HG03457 (cell line): ENCODE measurements at regions not wholly inside any gene's neighbourhood (a gene's known extent, or its start where the extent isn't known, plus 50 kb on each side); places are given as distances from the start of the nearest gene placed in this dataset.
"Not testable (repeated sequence)": the region's sequence is repeated elsewhere in the genome, so short reads cannot be mapped to it uniquely, and the experiment has no call there.

Source experiments
- ATAC-seq: cut with Tn5 transposase; IDR thresholded peaks from one replicate; pipeline ENCODE4 v1.9.1; 2021; ENCODE audit warnings: moderate number of reproducible peaks; ENCODE audit not compliant: unreplicated experiment

DNA sequence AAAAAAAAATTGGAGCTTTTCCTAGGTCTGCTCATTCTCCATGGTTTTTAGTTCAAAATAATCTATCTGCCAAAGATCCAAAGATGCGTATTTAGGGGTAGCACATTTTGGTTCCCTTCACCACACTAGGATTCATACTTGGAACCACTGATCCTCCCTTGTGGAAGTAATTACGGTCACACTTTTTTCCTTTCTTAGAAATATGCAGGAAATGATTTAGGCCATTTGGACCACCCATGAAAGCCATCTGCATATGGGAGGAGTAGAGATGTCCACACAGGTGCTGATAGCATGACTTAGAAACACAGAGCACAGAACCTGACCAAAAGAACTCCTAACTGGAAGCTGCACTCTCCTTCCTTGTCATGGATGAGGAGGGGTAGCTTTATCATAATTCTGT lies 105.9 kb upstream of the RAI14 start:
- no peak for ATAC-seq

DNA sequence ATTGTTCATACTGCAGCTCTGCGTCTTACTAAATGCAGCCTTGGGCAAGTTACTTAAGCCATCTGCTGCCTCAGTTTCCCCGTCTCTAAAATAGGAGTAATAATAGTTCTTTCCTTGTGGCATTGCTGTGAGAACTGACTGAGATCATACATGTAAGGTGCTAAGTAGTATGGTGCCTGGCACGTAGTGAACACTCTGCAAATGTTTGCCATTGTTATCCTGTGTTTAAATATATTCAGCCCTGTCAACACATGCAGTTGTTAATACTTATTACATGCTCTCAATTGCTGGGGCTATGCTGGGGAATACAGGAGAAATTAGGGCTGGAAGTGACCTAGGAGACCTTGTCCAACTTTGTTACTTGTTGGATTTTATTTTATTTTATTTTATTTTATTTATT lies 105.2 kb upstream of the RAI14 start:
- ATAC-seq, result no peak

DNA sequence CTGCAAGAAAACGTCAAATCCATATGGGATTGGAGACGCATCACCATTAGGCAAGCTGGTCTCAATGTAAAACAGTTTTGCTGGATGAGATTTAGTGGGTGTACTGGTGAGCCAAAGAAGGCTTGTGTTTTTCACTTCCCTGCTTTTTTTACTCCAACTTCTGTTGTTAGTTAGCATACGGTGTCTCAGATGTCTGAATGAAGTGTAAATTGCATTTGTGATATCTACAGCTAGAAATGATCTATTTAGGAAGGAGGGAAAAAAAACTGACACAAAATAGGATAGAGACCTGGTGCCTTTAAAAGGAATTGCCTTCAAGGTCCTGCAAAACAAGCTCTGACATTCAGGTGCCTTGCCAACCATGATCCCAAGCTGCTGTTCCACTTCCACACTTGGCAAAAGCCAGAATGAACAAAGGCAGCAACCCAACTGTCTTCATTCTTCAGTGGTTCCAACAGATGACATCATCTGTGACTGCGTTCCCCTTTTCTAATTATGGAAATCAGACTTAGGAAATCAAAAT lies 104.2 kb upstream of the RAI14 start:
- no peak for ATAC-seq

GRCh38 chr5:34552686-34553085 lies 103.4 kb upstream of the RAI14 start:
- no peak for ATAC-seq

DNA sequence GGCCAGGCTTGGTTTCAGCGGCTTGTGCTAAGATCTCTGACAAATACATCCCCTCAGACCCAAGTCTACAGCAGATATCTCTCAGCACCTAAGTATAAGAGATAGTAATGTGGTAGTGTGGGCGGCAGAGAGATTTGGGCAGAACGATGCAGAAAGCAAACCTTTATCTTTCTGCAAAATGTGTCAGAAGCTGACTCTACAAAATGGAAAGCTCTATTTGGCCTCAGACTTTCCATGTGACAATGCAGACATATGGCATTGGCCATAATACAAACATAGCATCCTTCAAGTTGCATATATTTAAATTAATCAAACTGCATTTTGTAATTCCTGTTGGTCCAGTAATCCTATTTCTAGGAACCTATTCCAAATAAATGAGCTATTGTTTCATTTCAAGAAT lies 102.5 kb upstream of the RAI14 start:
- ATAC-seq, result no peak

DNA sequence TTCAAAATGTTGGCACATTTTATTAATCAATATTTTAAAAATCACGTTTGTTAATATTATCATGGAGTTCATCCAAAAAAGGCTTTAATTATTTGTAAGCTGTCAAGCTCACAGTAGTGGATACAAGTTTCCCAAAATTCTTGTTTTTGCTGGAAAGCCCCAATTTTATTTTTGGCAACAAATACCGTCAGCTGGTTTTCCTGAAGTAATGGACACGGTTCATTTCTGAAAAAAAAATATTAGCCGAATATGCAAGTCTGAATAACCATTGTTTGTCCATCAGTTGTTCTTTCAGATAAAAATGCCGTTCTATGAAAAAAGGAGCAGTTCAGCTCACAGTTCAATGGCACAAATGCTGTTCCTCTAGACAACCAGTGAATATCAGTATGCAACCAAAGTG lies 101.5 kb upstream of the RAI14 start:
- ATAC-seq, result no peak

DNA sequence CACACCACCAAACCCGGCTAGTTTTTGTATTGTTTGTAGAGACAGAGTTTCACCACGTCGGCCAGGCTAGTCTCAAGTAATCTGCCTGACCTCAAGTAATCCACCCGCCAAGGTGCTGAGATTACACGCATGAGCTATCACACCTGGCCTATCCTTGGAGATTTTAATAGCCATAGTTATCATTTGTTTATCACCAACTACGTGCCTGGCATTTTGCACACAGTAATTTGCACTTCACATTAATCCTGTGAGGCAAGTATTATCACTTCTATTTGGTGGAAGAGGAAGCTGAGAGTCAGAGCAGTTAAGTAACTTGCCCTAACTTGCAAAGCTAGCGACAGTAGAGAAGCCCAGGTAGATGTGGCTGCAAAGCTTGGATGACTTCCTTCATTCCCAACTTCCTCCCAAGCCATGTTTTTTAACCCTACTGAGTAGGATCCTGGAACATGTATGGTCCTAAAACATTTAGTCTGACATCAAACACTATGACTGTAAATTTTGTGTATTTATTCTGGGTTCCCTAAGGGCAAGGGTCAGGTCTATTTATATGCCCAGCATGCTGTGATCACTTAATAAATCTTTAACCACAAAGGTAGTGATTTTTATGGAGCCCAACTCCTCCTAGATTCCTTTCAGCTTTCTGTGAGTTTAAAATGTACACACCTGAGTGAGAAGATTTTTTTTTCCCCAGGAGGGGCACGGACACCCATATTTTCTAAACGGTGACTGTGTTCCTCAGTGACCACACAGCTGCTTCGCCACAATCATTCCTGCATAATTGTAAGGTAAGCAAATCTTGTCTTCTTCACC lies 100.2 kb upstream of the RAI14 start:
- no peak for ATAC-seq

DNA sequence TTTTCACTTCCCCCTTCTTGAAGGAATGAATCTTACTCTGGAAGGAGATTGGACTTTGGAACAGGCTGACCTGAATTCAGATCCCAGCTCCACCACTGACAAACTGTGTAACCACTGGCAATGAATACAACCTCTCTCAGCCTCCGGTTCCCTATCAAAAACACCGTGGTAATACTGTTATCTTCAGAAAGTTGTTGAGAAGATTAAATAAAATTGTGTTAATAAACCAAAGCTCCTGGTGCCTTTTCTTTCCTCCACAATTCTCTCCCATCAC lies 99.7 kb upstream of the RAI14 start:
- ATAC-seq, result no peak

- ATAC-seq, result not testable (repeated sequence)
Observed at GRCh38 chr5:34561581-34561980, 94.5 kb upstream of the RAI14 start.

- no peak for ATAC-seq
Observed at GRCh38 chr5:34562791-34563190, 93.3 kb upstream of the RAI14 start.

DNA sequence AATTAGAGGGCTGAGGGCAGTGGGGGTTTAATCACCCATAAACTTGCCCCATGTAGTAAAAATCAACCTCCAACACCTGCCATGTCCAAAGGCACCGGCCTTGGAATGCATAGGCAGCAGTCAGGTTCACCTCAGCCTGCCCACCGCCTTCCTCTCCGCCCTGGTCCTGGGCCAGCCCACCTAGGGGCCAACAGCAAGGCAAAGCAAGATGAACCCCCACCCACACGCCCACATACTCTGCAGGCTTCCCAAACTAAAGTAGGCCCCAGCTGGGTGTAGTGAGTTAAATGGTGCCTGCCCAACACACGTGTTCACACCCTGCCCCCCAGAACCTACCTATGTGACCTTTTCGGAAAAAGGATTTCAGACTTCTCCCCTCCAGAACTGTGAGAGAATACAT lies 92.9 kb upstream of the RAI14 start:
- ATAC-seq, result no peak

DNA sequence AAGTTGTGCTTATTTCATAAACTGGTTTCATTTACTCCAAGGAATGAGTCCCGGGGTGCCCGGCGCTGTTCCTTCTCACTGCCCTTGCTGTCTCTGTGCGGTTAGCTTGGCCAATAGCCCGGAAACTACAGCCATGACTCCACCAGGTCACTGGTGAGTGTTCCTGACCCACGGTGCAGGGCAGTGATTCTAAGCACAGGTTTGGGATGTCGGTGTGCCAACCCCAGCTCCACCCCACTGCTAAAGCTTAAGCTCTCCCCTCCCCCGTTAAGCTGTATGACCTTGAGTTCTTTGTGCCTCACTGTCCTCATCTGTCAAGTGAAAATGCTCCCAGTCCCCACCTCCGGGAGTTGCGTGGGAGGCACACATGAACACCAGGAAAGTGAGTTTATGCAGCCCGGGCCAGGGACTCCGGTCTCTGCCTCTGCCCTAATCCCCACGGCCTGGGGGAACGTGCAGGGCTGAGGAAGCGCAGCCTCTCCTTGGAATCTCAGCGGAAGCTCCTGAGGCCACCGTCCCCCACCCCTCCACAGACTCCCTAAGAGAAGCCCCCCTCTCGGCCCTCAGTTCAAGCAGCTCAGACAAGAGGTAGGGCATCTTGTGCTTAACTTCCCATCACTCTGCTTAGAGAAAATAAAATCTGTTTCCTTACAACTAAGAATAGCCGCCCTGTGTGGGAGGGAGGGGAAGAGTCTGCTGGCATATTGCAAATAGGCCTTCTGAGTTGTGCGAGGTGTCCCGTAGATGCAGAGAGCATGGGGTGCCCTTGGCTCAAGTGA lies 92.0 kb upstream of the RAI14 start:
- ATAC-seq, result no peak

DNA sequence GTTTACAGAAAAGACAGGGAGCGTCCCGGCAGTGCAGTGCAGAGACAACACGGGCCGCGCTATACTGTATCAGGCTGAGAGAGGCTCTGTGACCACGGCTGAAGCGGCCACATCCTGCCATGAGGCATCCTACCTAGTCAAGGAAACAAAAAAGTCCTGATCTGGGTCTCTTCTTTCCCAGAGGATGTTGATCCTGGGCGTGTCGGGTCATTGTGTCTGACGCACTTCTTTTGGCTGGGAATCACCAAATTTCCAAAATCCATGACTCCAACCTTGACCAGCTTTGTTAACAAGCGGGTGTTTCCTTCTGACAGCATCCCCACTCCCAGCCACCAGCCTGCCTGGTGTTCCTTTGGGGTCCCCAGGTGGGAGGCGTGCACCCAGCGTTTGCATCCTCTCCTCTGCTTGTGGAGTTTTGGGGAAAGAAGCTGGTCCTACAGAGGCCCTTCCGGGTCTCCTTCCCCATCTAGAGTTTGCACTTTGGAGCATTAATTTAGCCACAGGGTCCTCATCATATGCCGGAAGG lies 91.4 kb upstream of the RAI14 start:
- ATAC-seq, result no peak

GRCh38 chr5:34570143-34570542 lies 86.0 kb upstream of the RAI14 start:
- ATAC-seq, result no peak

DNA sequence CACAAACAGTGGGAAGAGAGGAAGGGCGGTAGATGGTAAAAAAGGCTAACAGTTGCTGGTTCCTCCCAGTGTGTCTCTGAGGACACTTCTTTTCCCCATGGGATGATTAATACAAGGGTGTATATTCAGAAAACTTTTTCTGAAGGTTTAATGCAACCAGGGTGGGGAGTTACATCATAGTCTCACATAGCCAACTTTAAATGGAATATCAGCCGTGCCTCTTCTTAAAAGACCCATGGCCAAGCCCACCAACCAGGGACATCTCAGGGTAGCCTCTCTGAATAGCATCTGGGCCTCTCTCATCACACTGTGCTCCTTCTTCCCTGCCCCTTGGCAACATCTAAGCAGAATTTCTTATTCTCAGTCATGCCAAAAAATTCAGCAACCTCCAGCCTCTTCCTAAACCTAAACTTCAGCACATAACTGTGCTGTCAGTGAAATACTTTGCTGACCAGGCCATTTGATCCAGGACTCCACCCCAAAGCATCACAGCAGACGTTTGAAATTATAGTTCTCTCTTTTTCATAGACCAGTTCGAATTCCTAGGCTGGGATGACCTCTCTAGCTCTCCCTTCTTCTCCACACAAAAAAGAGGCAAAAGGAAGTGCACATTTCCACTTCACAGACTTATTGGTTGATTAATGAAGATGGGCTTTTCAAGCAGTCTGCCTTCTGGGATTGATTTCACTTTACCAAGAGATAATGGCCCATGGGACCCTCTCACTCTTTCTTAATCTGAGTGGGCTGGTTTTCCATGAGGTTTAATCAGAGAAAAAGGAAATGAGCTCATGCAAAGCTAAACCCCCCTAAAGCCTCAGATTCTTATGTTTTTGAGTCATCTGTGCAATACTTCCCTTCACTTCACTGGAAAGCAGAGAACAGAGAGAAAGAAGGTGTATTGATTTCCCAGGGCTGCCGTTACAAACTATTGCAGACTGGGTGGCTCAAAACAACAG lies 85.1 kb upstream of the RAI14 start:
- ATAC-seq, result no peak

DNA sequence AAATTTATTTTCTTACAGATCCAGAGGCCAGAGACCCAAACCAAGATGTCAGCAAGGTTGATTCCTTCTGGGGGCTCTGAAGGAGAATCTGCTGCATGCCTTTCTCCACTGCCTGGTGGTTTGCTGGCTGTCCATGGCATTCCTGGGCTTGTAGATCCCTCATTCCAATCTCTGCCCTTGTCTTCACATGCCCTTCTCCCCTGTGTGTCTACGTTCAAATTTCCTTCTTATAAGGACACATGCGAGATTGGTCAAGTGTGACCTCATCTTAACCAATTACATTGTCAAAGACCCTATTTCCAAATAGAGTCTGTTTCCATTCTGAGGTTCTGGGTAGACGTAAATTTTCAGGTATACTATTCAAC lies 84.5 kb upstream of the RAI14 start:
- no peak for ATAC-seq

DNA sequence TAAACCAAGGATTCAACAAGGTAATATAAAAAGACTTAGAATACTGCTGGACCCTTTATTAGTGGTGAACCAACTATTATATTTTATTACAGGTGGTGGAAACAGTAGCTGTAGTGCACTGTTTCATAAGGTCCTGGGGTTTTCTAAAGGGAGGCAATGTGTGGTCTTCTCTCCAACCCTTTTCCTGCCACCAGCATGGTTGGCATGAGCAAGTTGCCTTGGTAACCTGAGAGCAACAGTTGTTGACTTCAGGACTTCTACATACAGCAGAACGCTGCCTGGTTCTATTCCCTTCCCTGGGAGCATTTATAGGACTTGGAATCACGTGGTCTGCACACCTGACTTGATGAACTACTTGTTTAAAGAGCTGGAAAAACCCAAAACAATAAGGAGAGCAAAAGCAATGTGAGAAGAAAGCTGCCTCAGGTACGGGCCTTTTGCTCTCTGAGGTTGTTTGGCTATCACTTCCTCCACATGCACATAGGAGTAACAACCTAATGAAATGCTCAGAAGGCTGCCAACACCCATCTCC lies 81.1 kb upstream of the RAI14 start:
- no peak for ATAC-seq

DNA sequence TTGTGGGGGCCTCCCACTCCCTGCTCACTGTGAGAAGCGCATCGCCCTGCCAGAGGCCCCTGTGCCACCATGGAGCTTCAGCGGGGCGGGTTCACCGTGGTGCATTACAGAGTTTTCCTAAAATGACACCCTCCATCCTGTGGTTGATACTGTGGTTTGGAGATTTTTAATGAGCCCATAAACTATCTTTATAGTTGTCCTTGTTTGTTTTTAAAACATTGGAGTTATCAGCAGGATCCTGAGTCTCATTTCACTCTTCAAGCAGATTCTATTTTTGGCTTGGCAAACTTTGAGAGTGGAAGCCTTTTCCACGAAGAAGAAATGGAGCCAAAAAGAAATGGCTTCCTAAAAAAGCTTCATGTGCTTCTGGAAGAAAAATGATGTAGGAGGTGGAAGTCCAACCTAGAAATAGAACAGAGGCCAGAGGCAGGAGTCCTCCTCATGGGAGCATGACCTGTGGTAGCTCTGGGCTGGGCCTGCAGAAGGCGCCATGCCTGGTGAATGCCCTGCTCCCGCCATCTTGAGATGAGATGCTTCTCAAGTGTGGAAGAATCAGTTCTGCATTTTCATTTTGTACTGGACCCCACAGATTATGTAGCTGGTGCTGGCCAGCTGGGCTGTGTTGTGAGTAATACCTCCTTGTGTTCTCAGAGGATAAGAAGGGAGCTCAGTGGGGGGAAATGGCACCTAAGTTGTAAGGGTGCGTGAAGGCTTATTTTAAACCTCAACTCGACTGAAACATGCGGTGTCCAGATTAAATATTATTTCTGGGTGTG lies 79.0 kb upstream of the RAI14 start:
- ATAC-seq, result no peak

DNA sequence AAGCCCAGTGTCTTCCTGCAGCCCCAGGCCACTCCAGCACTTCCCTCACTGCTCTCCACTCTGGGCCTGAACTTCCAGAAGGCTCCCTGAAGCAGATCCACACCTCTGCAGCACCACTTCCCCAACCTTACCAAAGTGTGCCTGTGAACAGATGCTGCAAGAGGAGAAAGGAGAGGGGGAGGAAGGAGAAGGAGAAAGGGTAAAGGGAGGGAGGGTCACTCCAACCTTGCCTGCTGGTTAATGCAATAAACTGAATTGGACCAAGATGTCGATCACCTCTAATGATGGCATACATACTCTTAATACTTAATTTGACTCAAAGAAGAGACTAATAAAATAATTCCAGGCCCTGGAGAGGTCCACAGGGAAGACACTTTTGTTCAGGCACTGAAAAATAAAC lies 77.2 kb upstream of the RAI14 start:
- ATAC-seq, result no peak

DNA sequence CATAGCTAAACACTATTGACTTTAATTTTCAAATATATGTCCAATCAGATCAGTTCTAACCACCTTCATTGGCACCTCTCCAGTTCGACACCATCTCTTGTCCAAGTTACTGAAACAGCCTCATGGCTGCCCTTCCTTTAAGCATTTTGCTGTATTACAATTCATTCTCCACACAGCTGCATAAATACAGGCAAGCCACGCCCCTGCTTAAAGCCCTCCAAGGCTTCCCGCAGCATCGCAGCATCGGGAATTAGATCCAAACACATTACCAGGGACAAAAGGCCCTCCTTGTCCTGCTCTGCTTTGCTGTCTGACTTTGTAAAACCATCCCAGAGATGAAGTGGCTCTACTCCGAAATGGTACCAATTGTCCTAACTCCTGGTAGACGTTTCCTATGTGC lies 75.1 kb upstream of the RAI14 start:
- no peak for ATAC-seq
